Progenitor cell of endocrine pancreas (in vitro differentiated cells): ENCODE measurements at regions not wholly inside any gene's neighbourhood (a gene's known extent, or its start where the extent isn't known, plus 50 kb on each side); places are given as distances from the start of the nearest gene placed in this dataset.

Experiments used
- DNase-seq: peaks from one replicate; pipeline ENCODE4 v3.0.0; 2021; ENCODE audit warnings: low spot score; ENCODE audit not compliant: unreplicated experiment
- H3K27ac Mint-ChIP-seq: 2 replicates; pipeline ENCODE4 v1.8.0; 2021; ENCODE audit warnings: mild to moderate bottlenecking, moderate library complexity, mixed read lengths
- H3K27me3 Mint-ChIP-seq: 2 replicates; pipeline ENCODE4 v1.8.0; 2021; ENCODE audit warnings: mixed read lengths
- H3K36me3 Mint-ChIP-seq: 2 replicates; pipeline ENCODE4 v1.8.0; 2022; ENCODE audit warnings: mixed read lengths; ENCODE audit not compliant: insufficient read depth
- H3K4me1 Mint-ChIP-seq: 2 replicates; pipeline ENCODE4 v1.8.0; 2021; ENCODE audit warnings: low read depth, mixed read lengths
- H3K4me3 Mint-ChIP-seq: 2 replicates; pipeline ENCODE4 v1.8.0; 2021; ENCODE audit warnings: low read depth, mild to moderate bottlenecking, moderate library complexity, mixed read lengths
- H3K9me3 Mint-ChIP-seq: 2 replicates; pipeline ENCODE4 v1.8.0; 2021; ENCODE audit warnings: low read depth, mixed read lengths
- CTCF ChIP-seq: fragments of 200-600 bp; sonication (generic); IDR thresholded peaks from one replicate; pipeline ENCODE4 v1.5.0; 2021; ENCODE audit warnings: antibody characterized with exemption, mild to moderate bottlenecking; ENCODE audit not compliant: unreplicated experiment

GRCh38 chr16:80004113-80004512 is 403.6 kb upstream of the MAF start:
- Mint-ChIP-seq H3K9me3 (peaks cover 11% of the 10 kb centered on the region), H3K36me3 (no peaks in the 10 kb centered on the region), H3K4me3 (no peak overlapping the region), H3K27ac (no peak overlapping the region), H3K27me3 (no peaks in the 10 kb centered on the region), H3K4me1 (peaks cover 9% of the 10 kb centered on the region)
- no peak for TF ChIP-seq CTCF
- DNase-seq: no peak

- TF ChIP-seq CTCF: no peak
- Mint-ChIP-seq H3K36me3 (no peaks in the 10 kb centered on the region), H3K4me1 (peaks cover 8% of the 10 kb centered on the region), H3K9me3 (peaks cover 11% of the 10 kb centered on the region), H3K27ac (no peak overlapping the region), H3K4me3 (no peak overlapping the region), H3K27me3 (no peaks in the 10 kb centered on the region)
- no peak for DNase-seq
Measured at GRCh38 chr16:80002261-80002660, 401.7 kb upstream of the MAF start.

- no peak for TF ChIP-seq CTCF
- no peaks in the 10 kb centered on the region for H3K27me3 Mint-ChIP-seq
- H3K36me3 Mint-ChIP-seq: no peaks in the 10 kb centered on the region
- no peaks in the 10 kb centered on the region for H3K4me1 Mint-ChIP-seq
- DNase-seq: no peak
- H3K9me3 Mint-ChIP-seq: no peaks in the 10 kb centered on the region
- no peak overlapping the region for H3K4me3 Mint-ChIP-seq
- no peak overlapping the region for H3K27ac Mint-ChIP-seq
Measured at GRCh38 chr16:79998143-79998542, 397.6 kb upstream of the MAF start.

GRCh38 chr16:79997257-79997656 is 396.7 kb upstream of the MAF start:
- H3K4me3 Mint-ChIP-seq: no peak overlapping the region
- H3K4me1 Mint-ChIP-seq: no peaks in the 10 kb centered on the region
- TF ChIP-seq CTCF: peak; percentile 42
- no peaks in the 10 kb centered on the region for H3K9me3 Mint-ChIP-seq
- H3K27me3 Mint-ChIP-seq: no peaks in the 10 kb centered on the region
- no peak overlapping the region for H3K27ac Mint-ChIP-seq
- H3K36me3 Mint-ChIP-seq: no peaks in the 10 kb centered on the region
- no peak for DNase-seq

- no peak overlapping the region for H3K4me3 Mint-ChIP-seq
- H3K9me3 Mint-ChIP-seq: no peaks in the 10 kb centered on the region
- TF ChIP-seq CTCF: no peak
- H3K27me3 Mint-ChIP-seq: no peaks in the 10 kb centered on the region
- no peak overlapping the region for H3K27ac Mint-ChIP-seq
- no peaks in the 10 kb centered on the region for H3K4me1 Mint-ChIP-seq
- no peaks in the 10 kb centered on the region for H3K36me3 Mint-ChIP-seq
- DNase-seq: no peak
Measured at GRCh38 chr16:79996321-79996720, 395.8 kb upstream of the MAF start.

- Mint-ChIP-seq H3K27ac (no peak overlapping the region), H3K36me3 (no peaks in the 10 kb centered on the region)
Measured at GRCh38 chr16:79995315-79995714, 394.8 kb upstream of the MAF start.

More at GRCh38 chr16:79995315-79995714, 394.8 kb upstream of the MAF start:
- no peak for DNase-seq
- H3K4me1 Mint-ChIP-seq: no peaks in the 10 kb centered on the region
- no peaks in the 10 kb centered on the region for H3K9me3 Mint-ChIP-seq
- no peak for TF ChIP-seq CTCF
- H3K4me3 Mint-ChIP-seq: no peak overlapping the region
- H3K27me3 Mint-ChIP-seq: no peaks in the 10 kb centered on the region
